NCI-H510A (cell line): ENCODE measurements at regions not wholly inside any gene's neighbourhood (a gene's known extent, or its start where the extent isn't known, plus 50 kb on each side); places are given as distances from the start of the nearest gene placed in this dataset.

Experiments
- DNase-seq: peaks from one replicate; lab custom pipeline; 2025; lab: John Stamatoyannopoulos, UW

- DNase-seq: no peak
Observed at GRCh38 chr4:62344474-62344873, 1144.3 kb downstream of the ADGRL3 start.

GRCh38 chr4:62342346-62342745 is 1142.2 kb downstream of the ADGRL3 start:
- DNase-seq: no peak

- no peak for DNase-seq
Observed at GRCh38 chr4:62328526-62328925, 1128.4 kb downstream of the ADGRL3 start.

GRCh38 chr4:62327612-62328297 is 1127.6 kb downstream of the ADGRL3 start:
- no peak for DNase-seq

GRCh38 chr4:62324215-62324614 is 1124.1 kb downstream of the ADGRL3 start:
- no peak for DNase-seq

DNA sequence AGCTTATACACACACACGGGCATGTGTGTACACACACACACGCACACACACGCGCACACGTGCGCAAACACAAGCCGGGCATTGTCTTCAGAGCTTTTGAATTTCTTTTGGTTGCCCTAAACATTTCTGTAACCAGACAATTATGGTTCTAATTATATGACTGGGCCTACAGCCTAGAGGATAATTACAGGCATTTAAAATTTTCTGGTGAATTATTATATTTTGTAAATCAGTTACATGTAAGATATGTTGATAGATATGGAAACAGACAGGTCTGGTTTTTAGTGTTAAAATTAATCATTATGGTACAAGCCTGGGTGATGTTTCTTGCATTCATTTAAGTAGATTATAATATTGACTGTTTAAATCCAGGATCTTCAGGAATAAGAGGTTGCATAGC is 1120.5 kb downstream of the ADGRL3 start:
- DNase-seq: no peak

GRCh38 chr4:62302710-62303109 is 1102.6 kb downstream of the ADGRL3 start:
- no peak for DNase-seq

- DNase-seq: no peak
Observed at GRCh38 chr4:62301500-62301899, 1101.4 kb downstream of the ADGRL3 start.

DNA sequence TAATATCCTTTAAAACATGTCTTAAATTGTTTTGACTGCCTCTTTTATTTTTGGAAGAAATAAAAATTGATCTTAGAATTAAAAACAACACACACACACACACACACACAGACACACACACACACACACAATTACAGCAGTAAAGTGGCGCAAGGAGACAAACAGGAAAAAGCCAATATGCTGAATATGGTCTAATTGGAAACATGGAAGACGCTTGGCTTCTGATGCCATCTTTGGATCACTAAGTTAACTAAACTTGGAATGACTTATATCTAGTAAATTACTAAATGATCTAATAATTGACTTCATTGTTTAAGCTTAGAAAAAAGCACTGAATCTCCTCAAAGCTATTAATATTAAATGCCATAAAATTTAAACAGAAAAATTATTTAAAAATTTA is 1093.4 kb downstream of the ADGRL3 start:
- DNase-seq: no peak

GRCh38 chr4:62292911-62293310 is 1092.8 kb downstream of the ADGRL3 start:
- DNase-seq: no peak

GRCh38 chr4:62288808-62289541 is 1088.8 kb downstream of the ADGRL3 start:
- DNase-seq: no peak

GRCh38 chr4:62285026-62285425 is 1084.9 kb downstream of the ADGRL3 start:
- no peak for DNase-seq

GRCh38 chr4:62279689-62280088 is 1079.6 kb downstream of the ADGRL3 start:
- DNase-seq: no peak

DNA sequence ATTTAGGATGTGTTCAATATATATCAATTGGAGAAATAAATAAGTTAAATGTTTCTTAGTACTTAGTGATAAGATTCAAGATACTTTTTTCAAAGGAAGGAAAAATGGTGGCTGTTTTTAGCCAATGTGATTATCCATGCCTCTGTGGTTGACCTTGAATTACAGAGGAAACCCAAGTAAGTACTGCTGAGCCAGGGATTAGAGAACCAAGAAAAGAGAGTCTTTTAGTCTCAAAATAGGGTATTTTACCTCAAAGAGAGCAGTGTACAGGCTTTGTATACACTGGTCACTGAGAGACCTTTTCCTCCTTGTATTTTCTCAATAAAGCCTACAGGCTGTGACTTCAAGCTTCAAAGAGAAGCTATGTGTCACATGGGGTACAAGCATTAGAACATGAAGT is 1075.3 kb downstream of the ADGRL3 start:
- no peak for DNase-seq

DNA sequence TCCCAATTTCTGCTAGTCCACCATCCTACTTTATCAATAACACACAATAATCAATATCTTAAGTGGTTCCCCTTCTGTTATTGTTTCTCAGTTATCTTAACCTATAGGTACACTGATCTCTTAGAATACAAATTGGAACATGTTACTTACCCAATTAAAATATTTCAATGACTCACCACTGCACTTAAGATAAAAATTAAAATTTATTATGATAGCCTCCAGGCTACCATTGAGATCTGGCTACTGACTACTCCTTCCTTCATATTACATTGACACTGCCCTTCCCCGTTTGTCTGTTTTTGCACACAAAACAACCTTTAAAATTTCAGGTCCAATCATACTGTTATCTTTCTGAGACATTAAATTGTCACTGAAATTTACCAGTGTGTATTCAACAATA is 1074.7 kb downstream of the ADGRL3 start:
- no peak for DNase-seq

GRCh38 chr4:62271107-62271506 is 1071.0 kb downstream of the ADGRL3 start:
- DNase-seq: no peak

DNA sequence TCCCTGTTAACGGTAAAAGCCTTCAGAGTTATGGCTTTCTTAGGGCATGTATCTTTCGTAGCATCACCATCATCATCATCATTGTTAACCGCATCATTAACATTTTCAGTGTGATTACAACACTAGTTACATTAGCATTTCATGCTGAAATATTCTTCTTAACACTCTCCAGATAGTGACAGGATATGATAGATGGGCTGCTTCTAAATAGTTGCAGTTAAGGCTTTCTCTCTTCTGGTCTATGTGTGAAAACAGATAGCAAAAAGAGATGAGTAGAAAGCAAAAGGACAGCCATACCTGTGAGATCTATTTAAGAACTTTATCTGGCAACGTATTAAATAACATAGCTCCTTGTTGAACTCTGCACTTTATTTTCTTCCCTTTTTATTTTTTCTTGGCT is 1069.8 kb downstream of the ADGRL3 start:
- no peak for DNase-seq

GRCh38 chr4:62263454-62263853 is 1063.3 kb downstream of the ADGRL3 start:
- no peak for DNase-seq

- no peak for DNase-seq
Observed at GRCh38 chr4:62262676-62263075, 1062.5 kb downstream of the ADGRL3 start.

DNA sequence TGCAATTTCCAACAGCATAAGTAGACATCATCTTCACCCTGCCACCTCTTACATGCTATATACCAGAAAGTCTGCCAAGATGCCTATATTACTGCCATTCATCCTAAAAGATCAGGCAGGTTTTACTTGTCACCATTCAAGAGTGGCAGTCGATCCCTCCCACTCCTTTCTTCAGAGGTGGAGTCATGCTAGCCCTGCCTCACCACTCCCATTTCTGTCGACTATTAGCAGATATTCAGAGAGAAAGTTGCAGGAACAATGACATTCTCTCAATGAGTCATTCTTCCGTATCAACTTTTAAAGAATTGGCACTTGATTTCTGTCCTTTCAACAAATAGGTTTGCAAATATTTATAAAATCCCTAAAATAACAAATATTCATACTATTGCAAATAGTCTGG is 1060.1 kb downstream of the ADGRL3 start:
- no peak for DNase-seq

- DNase-seq: no peak
Observed at GRCh38 chr4:62256479-62256878, 1056.4 kb downstream of the ADGRL3 start.

GRCh38 chr4:62252728-62253127 is 1052.6 kb downstream of the ADGRL3 start:
- DNase-seq: no peak

GRCh38 chr4:62250100-62250499 is 1050.0 kb downstream of the ADGRL3 start:
- DNase-seq: no peak

GRCh38 chr4:62243895-62244294 is 1043.8 kb downstream of the ADGRL3 start:
- DNase-seq: no peak
